Endothelial cell of umbilical vein (primary cell): ENCODE measurements at regions not wholly inside any gene's neighbourhood (a gene's known extent, or its start where the extent isn't known, plus 50 kb on each side); places are given as distances from the start of the nearest gene placed in this dataset.
"Not testable (repeated sequence)": the region's sequence is repeated elsewhere in the genome, so short reads cannot be mapped to it uniquely, and the experiment has no call there.

Experiments used
- BruUV-seq: library from RNA; stranded (reverse); fragments of 400-500 nt; replicated peaks from 2 replicates; lab custom pipeline; 2021; lab: Mats Ljungman, UMichigan
- CTCF ChIA-PET: fragments of 300-600, 350-600 bp; sonication (Branson Sonifier 250); formaldehyde crosslinking; loops from one replicate; lab custom pipeline; 2021; ENCODE audit warnings: antibody characterized with exemption, inconsistent platforms; lab: Charles Lee
- POLR2A ChIA-PET: fragments of 300-600, 350-600 bp; sonication (Branson Sonifier 250); formaldehyde crosslinking; loops from one replicate; lab custom pipeline; 2021; ENCODE audit warnings: antibody characterized with exemption, inconsistent platforms; lab: Charles Lee
- DNase-seq: peaks from one replicate; pipeline ENCODE4 v3.0.0-alpha.2; 2011; ENCODE audit warnings: low read depth, low spot score
- FAIRE-seq: peaks from 2 replicates; lab custom pipeline; 2011; peaks lifted over from hg19 to GRCh38; lab: Jason Lieb, UNC
- H2AFZ ChIP-seq: 2 replicates; pipeline ENCODE4 v1.6.0; 2012; ENCODE audit warnings: low read depth, low read length, control low read depth, inconsistent platforms
- H3K27ac ChIP-seq: 2 replicates; pipeline ENCODE4 v1.5.1; 2011; ENCODE audit warnings: low read depth, mild to moderate bottlenecking, control low read depth, low read length, moderate library complexity; ENCODE audit not compliant: insufficient read depth
- H3K27me3 ChIP-seq, 2 experiments: 2 replicates each; pipeline versions ENCODE4 v1.6.0 to v1.6.1; 2011; ENCODE audit warnings: low read length in 2 of 2, mixed read lengths in 1 of 2; ENCODE audit not compliant: control insufficient read depth in 2 of 2, insufficient read depth in 2 of 2
- H3K36me3 ChIP-seq, 2 experiments: 2 replicates in 1 of 2; 3 replicates in 1 of 2; pipeline ENCODE4 v1.5.1; 2011; ENCODE audit warnings: low read length in 2 of 2, mild to moderate bottlenecking in 1 of 2, moderate library complexity in 1 of 2; ENCODE audit not compliant: control insufficient read depth in 2 of 2, insufficient read depth in 2 of 2; ENCODE audit errors: extremely low read depth in 1 of 2
- H3K4me1 ChIP-seq: 3 replicates; pipeline ENCODE4 v1.5.1; 2011; ENCODE audit warnings: mild to moderate bottlenecking, low read length; ENCODE audit not compliant: control insufficient read depth, insufficient read depth; ENCODE audit errors: extremely low read depth
- H3K4me2 ChIP-seq: 2 replicates; pipeline ENCODE4 v1.6.1; 2011; ENCODE audit warnings: low read length, control low read depth, mixed read lengths; ENCODE audit not compliant: insufficient read depth
- H3K4me3 ChIP-seq, 3 experiments: fragments of 200-600 bp in 1 of 3; sonication (generic), shearing (Covaris generic) in 1 of 3; replicated peaks in 1 of 3; 2 replicates each; pipeline ENCODE4 v1.5.1; 2011 to 2016; ENCODE audit warnings: control low read depth in 3 of 3, low read length in 3 of 3, mild to moderate bottlenecking in 2 of 3, inconsistent platforms in 1 of 3, low read depth in 1 of 3, moderate library complexity in 1 of 3; ENCODE audit not compliant: insufficient read depth in 1 of 3
- H3K79me2 ChIP-seq: 2 replicates; pipeline ENCODE4 v1.6.0; 2012; ENCODE audit warnings: low read length, inconsistent platforms; ENCODE audit not compliant: control insufficient read depth, insufficient read depth
- H3K9ac ChIP-seq: replicated peaks from 2 replicates; pipeline ENCODE3; 2011; ENCODE audit warnings: low read length, control low read depth; ENCODE audit not compliant: insufficient read depth; ENCODE audit errors: extremely low read depth
- H3K9me1 ChIP-seq: replicated peaks from 3 replicates; pipeline ENCODE4 v1.6.0; 2011; ENCODE audit warnings: mild to moderate bottlenecking, low read length; ENCODE audit not compliant: control insufficient read depth, insufficient read depth; ENCODE audit errors: extremely low read depth
- H3K9me3 ChIP-seq: replicated peaks from 2 replicates; pipeline ENCODE4 v1.5.1; 2012; ENCODE audit warnings: low read length, inconsistent platforms; ENCODE audit not compliant: control insufficient read depth, insufficient read depth
- H4K20me1 ChIP-seq: replicated peaks from 2 replicates; pipeline ENCODE3; 2011; ENCODE audit warnings: mild to moderate bottlenecking, low read length; ENCODE audit not compliant: control insufficient read depth, insufficient read depth; ENCODE audit errors: extremely low read depth
- dilution Hi-C: fragments of 300-500 bp; cut with MboI; formaldehyde crosslinking; loops from one replicate; pipeline ENCODE4 v1.15.0; 2019; ENCODE audit warnings: low sequenced_read_pairs; ENCODE audit not compliant: extremely low pct_ligation_motif_present
- intact Hi-C: fragments of 100-400 bp; cut with micrococcal nuclease; formaldehyde crosslinking; loops from one replicate; pipeline ENCODE4 v1.10.0; 2022

GRCh38 chr2:132337844-132338243, 78.8 kb upstream of the GPR39 start:
- H2AFZ ChIP-seq, H4K20me1 ChIP-seq, H3K9ac ChIP-seq, H3K27me3 ChIP-seq, H3K36me3 ChIP-seq, intact Hi-C loops, DNase-seq, H3K4me2 ChIP-seq, H3K9me3 ChIP-seq, H3K79me2 ChIP-seq, H3K4me3 ChIP-seq, H3K4me1 ChIP-seq, H3K9me1 ChIP-seq, dilution Hi-C loops, FAIRE-seq, BruUV-seq, POLR2A ChIA-PET, CTCF ChIA-PET, H3K27ac ChIP-seq: not testable (repeated sequence)

GRCh38 chr2:132347041-132347780, 69.4 kb upstream of the GPR39 start:
- H3K9me3 ChIP-seq, H3K9ac ChIP-seq, POLR2A ChIA-PET, CTCF ChIA-PET, H4K20me1 ChIP-seq, H3K79me2 ChIP-seq, dilution Hi-C loops, H3K36me3 ChIP-seq, H3K4me1 ChIP-seq, H3K9me1 ChIP-seq, H3K27me3 ChIP-seq: not testable (repeated sequence)
- intact Hi-C loops, result loop anchor here (10.0 kb wide), 1 partner anchor 1498 kb away; no protein-coding TSS in a partner anchor
- TSS peak; percentile 79 for BruUV-seq
- peak; percentile 65 for DNase-seq
- Histone ChIP-seq H3K4me3 (peak overlapping the region in 2 of 3 experiments; percentile 37 to 48), H3K27ac (peak overlapping the region; percentile 15), H3K4me2 (peak overlapping the region; percentile 70), H2AFZ (peak overlapping the region; percentile 88)
- peak; percentile 98 for FAIRE-seq
